Kidney (tissue), 13 donors: ENCODE measurements at regions not wholly inside any gene's neighbourhood (a gene's known extent, or its start where the extent isn't known, plus 50 kb on each side); places are given as distances from the start of the nearest gene placed in this dataset.

Experiments
- DNase-seq, 5 donors: peaks; one replicate each; pipeline ENCODE4 v3.0.0-alpha.2; 2013 to 2020
- FAIRE-seq: peaks from 2 replicates; lab custom pipeline; 2012; peaks lifted over from hg19 to GRCh38; lab: Jason Lieb, UNC
- H3K27ac ChIP-seq, 2 donors: one replicate each; pipeline ENCODE4 v1.7.0; 2013; ENCODE audit warnings: low read depth in 2 of 2, low read length in 2 of 2, inconsistent platforms in 1 of 2
- H3K27me3 ChIP-seq: one replicate; pipeline ENCODE4 v1.7.1; 2013; ENCODE audit warnings: low read length, inconsistent platforms; ENCODE audit not compliant: control insufficient read depth, insufficient read depth
- H3K36me3 ChIP-seq, 3 donors: one replicate each; pipeline versions ENCODE4 v1.7.0 to v1.7.1; 2013; ENCODE audit warnings: low read length in 3 of 3, control low read depth in 1 of 3, inconsistent platforms in 1 of 3; ENCODE audit not compliant: insufficient read depth in 3 of 3, control insufficient read depth in 2 of 3
- H3K4me1 ChIP-seq, 3 donors: one replicate each; pipeline versions ENCODE4 v1.7.0 to v1.7.1; 2013; ENCODE audit warnings: low read length in 3 of 3, inconsistent platforms in 1 of 3, low read depth in 1 of 3; ENCODE audit not compliant: control insufficient read depth in 2 of 3, insufficient read depth in 2 of 3
- H3K4me3 ChIP-seq, 3 donors: one replicate each; pipeline versions ENCODE4 v1.7.0 to v1.8.1; 2013; ENCODE audit warnings: low read length in 3 of 3, control low read depth in 1 of 3, inconsistent platforms in 1 of 3
- H3K9ac ChIP-seq, 3 donors: one replicate each; pipeline versions ENCODE4 v1.7.0 to v1.7.1; 2013; ENCODE audit warnings: low read length in 3 of 3, control low read depth in 1 of 3, inconsistent platforms in 1 of 3
- H3K9me3 ChIP-seq, 3 donors: one replicate each; pipeline versions ENCODE4 v1.7.0 to v1.7.1; 2013; ENCODE audit warnings: low read length in 3 of 3, control low read depth in 1 of 3, inconsistent platforms in 1 of 3; ENCODE audit not compliant: control insufficient read depth in 2 of 3, insufficient read depth in 1 of 3
- CTCF ChIP-seq: IDR thresholded peaks from 3 replicates; pipeline ENCODE4 v1.5.1; 2012; ENCODE audit warnings: mild to moderate bottlenecking, moderate library complexity, borderline replicate concordance; ENCODE audit not compliant: insufficient read depth; ENCODE audit errors: extremely low read depth
- intact Hi-C: fragments of 100-400 bp; cut with DNase I; formaldehyde crosslinking; loops from one replicate; pipeline ENCODE4 v1.11.1; 2022
- donor health status: control.
- donor health status: control.
- donor health status: control.
- donor health status: control.
- donor health status: control.
- donor health status: DM: yes; HTN: yes; CAD: no.
- donor health status: Normal renal cell carcinoma (clear cell type).

- H3K36me3 ChIP-seq: no peaks in the 10 kb centered on the region
- no peak for DNase-seq
- no peak for FAIRE-seq
- H3K27me3 ChIP-seq: no peaks in the 10 kb centered on the region
- intact Hi-C loops: no loop called here
- no peaks in the 10 kb centered on the region for H3K9me3 ChIP-seq
- no peak overlapping the region for H3K27ac ChIP-seq
- no peak for TF ChIP-seq CTCF
- H3K9ac ChIP-seq: no peak overlapping the region
- H3K4me1 ChIP-seq: no peaks in the 10 kb centered on the region
- no peak overlapping the region for H3K4me3 ChIP-seq
These were observed 115.9 kb upstream of the NRG3 start for GRCh38 chr10:81759111-81759510.

GRCh38 chr10:81784111-81784597 is 90.8 kb upstream of the NRG3 start:
- Histone ChIP-seq H3K4me1 (no peaks in the 10 kb centered on the region), H3K4me3 (no peak overlapping the region), H3K36me3 (no peaks in the 10 kb centered on the region), H3K27me3 (no peaks in the 10 kb centered on the region), H3K9me3 (no peaks in the 10 kb centered on the region), H3K27ac (no peak overlapping the region), H3K9ac (no peak overlapping the region)
- FAIRE-seq: no peak
- peak in 1 of 5 donors; percentile 75 for DNase-seq
- no peak for TF ChIP-seq CTCF
- intact Hi-C loops: no loop called here

GRCh38 chr10:81792729-81793128 is 82.3 kb upstream of the NRG3 start:
- Histone ChIP-seq H3K9ac (no peak overlapping the region), H3K4me3 (no peak overlapping the region), H3K27ac (no peak overlapping the region), H3K27me3 (no peaks in the 10 kb centered on the region), H3K9me3 (no peaks in the 10 kb centered on the region), H3K36me3 (no peaks in the 10 kb centered on the region), H3K4me1 (no peaks in the 10 kb centered on the region)
- TF ChIP-seq CTCF: no peak
- intact Hi-C loops: no loop called here
- no peak for DNase-seq
- FAIRE-seq: no peak

- DNase-seq: no peak
- no peak overlapping the region for H3K9ac ChIP-seq
- no peaks in the 10 kb centered on the region for H3K4me1 ChIP-seq
- H3K36me3 ChIP-seq: no peaks in the 10 kb centered on the region
- no peaks in the 10 kb centered on the region for H3K27me3 ChIP-seq
- no peak overlapping the region for H3K27ac ChIP-seq
- H3K9me3 ChIP-seq: peaks cover 0 to 2% (median 0%) of the 10 kb centered on the region in 3 donors
- TF ChIP-seq CTCF: no peak
- intact Hi-C loops: no loop called here
- FAIRE-seq: no peak
- H3K4me3 ChIP-seq: no peak overlapping the region
These were observed 68.2 kb upstream of the NRG3 start for GRCh38 chr10:81806842-81807241.
